ACC112 (cell line): ENCODE measurements at regions not wholly inside any gene's neighbourhood (a gene's known extent, or its start where the extent isn't known, plus 50 kb on each side); places are given as distances from the start of the nearest gene placed in this dataset.

Experiments used
- H2AFZ ChIP-seq: fragments of 200-600 bp; sonication (generic); one replicate; pipeline ENCODE4 v1.6.0; 2017; ENCODE audit warnings: antibody characterized with exemption, low read length; ENCODE audit not compliant: unreplicated experiment
- H3K27ac ChIP-seq: fragments of 200-600 bp; sonication (generic); 2 replicates; pipeline ENCODE4 v1.5.1; 2014; ENCODE audit warnings: low read depth, mild to moderate bottlenecking, antibody characterized with exemption, low read length, moderate library complexity
- H3K27me3 ChIP-seq: fragments of 200-600 bp; sonication (generic); 2 replicates; pipeline ENCODE4 v1.6.1; 2014; ENCODE audit warnings: mild to moderate bottlenecking, antibody characterized with exemption, low read length, moderate library complexity, mixed read lengths; ENCODE audit not compliant: insufficient read depth
- H3K36me3 ChIP-seq: fragments of 200-600 bp; sonication (generic); 2 replicates; pipeline ENCODE4 v1.6.1; 2016; ENCODE audit warnings: mild to moderate bottlenecking, antibody characterized with exemption, low read length, moderate library complexity, mixed read lengths; ENCODE audit not compliant: insufficient read depth
- H3K4me1 ChIP-seq: fragments of 200-600 bp; sonication (generic); one replicate; pipeline ENCODE4 v1.6.1; 2016; ENCODE audit warnings: low read length, mixed read lengths; ENCODE audit not compliant: insufficient read depth, unreplicated experiment, control insufficient read depth
- H3K4me3 ChIP-seq: fragments of 200-600 bp; sonication (generic); 2 replicates; pipeline ENCODE4 v1.5.1; 2014; ENCODE audit warnings: mild to moderate bottlenecking, low read depth, low read length
- H3K79me2 ChIP-seq: fragments of 200-600 bp; sonication (generic); one replicate; pipeline ENCODE4 v1.6.0; 2016; ENCODE audit warnings: low read length; ENCODE audit not compliant: control insufficient read depth, unreplicated experiment, insufficient read depth

DNA sequence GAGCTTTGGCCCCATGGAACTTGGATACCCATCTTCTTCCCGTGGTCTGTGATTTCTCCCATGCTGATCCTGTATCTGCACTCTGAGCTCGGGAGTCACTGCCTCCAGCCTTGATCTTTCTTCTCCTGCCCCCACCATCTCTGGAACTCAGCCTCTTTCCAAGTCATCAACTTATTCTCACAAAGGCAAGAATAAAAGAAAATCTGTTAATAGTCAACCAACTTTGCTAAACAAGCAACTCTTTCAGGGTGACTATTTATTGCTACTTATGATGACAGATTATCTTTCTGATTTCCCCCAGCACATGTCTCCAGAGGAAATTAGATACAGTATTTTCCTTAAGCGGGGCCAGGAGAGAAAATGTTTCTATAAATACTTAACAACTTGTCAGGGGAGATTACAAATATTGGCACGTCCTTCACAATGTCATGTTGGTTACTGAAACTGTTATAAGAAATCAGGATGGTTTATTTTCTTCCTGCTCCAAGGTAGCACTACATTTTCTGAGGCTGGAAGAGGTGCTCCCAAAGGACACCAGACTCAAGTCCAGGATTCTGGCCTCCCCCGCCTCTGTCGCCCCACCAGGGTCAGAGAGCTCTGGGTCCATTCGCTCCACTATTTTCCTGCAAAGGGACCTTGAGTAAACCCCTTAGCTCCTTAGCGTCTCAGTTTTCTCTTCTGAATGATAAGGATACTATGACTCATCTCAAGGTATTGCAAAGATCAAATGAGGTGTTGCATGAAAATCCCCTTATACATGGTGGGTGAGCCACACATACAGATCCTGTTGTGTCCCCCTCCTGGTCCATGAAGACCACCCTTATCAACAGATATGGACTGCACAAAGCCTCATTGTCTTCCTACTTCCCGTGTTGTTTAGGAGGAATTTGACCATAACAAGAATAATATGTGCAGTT, 205.2 kb upstream of the WSCD1 start:
- H2AFZ ChIP-seq: no peak overlapping the region

GRCh38 chr17:5866978-5867377, 203.2 kb upstream of the WSCD1 start:
- no peak overlapping the region for H2AFZ ChIP-seq
- no peaks in the 10 kb centered on the region for H3K4me1 ChIP-seq
- H3K36me3 ChIP-seq: no peaks in the 10 kb centered on the region
- H3K27me3 ChIP-seq: peaks cover 10% of the 10 kb centered on the region; the same call in 1 of the 2 replicates
- no peak overlapping the region for H3K4me3 ChIP-seq
- H3K79me2 ChIP-seq: no peaks in the 10 kb centered on the region
- H3K27ac ChIP-seq: no peak overlapping the region

More for the DNA sequence above, 205.2 kb upstream of the WSCD1 start:
- H3K4me3 ChIP-seq: no peak overlapping the region
- H3K27ac ChIP-seq: no peak overlapping the region
- H3K36me3 ChIP-seq: no peaks in the 10 kb centered on the region
- H3K27me3 ChIP-seq: peaks cover 10% of the 10 kb centered on the region; the same call in 1 of the 2 replicates
- no peaks in the 10 kb centered on the region for H3K79me2 ChIP-seq
- H3K4me1 ChIP-seq: no peaks in the 10 kb centered on the region

DNA sequence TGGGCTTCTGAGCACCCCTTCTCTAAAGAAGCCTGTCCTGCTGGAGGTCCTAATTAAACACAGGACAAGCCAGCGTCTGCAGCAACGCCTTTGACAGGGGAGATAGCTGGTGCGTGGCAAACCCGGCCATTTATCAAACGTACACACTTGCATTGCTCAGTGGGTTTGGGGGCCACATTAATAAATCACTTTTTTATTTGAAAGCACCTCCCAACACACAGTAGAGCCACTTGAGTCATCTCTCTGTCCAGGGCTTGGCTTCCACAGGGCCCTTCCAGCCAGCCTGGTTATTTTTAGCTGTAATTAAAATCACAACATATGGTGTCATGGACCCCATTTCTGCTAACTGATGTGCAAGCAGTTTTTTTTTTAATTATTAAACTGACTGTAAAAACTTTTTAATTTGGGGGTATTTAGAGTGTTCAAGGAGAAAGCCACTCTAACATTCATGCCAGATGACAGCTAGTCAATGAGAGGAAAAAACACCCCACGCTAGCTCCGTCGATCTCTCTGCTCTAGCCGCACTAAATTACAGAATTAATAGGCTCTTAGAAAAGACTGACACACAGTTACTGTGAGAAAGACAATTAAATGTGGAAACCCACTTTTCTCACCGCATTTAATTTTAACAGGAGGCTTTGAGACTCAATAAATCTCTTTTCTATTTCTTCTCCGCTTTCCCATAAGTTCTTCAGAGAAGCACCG, 201.0 kb upstream of the WSCD1 start:
- Histone ChIP-seq H3K27ac (no peak overlapping the region), H3K79me2 (no peaks in the 10 kb centered on the region), H3K4me3 (no peak overlapping the region), H3K36me3 (no peaks in the 10 kb centered on the region), H3K27me3 (peaks cover 6% of the 10 kb centered on the region; the same call in 1 of the 2 replicates), H3K4me1 (no peaks in the 10 kb centered on the region), H2AFZ (no peak overlapping the region)

DNA sequence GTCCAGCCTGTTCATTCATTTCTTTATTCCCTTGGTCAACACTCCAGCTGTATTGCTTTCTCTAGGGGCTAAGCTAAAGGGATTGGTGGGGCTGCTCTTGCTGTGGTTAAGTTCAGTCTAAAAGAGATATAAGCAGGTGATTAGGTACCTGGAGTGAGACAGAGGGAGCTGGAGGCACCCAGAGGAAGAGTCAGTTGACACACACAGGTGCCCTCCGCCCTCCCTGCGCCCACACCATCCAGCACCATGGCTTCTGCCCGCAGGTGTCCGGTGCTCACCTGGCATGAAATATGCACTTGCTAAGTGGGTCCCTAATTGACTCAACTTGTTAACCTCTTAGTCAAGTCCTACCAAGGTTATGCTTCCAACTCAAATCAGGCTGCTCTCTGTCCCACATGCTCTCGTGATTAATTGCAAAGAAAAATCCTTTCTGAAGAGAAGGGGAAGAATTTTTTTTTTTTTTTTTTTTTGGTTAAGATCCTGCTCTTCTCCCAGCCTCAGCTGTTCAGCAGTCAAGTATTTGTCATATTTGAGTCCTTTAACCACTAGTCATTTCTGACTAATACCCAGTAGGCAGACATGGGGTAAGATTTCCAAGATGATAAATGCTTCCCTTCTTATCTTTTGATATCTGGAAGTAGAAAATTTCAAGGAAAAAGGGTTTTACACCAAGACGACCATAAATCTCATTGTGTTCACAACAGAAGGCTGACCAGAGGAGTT, 199.8 kb upstream of the WSCD1 start:
- no peaks in the 10 kb centered on the region for H3K4me1 ChIP-seq
- H3K36me3 ChIP-seq: no peaks in the 10 kb centered on the region
- H3K27me3 ChIP-seq: peaks cover 3% of the 10 kb centered on the region; the same call in 1 of the 2 replicates
- H3K79me2 ChIP-seq: no peaks in the 10 kb centered on the region
- H3K27ac ChIP-seq: no peak overlapping the region
- H3K4me3 ChIP-seq: no peak overlapping the region
- H2AFZ ChIP-seq: no peak overlapping the region

DNA sequence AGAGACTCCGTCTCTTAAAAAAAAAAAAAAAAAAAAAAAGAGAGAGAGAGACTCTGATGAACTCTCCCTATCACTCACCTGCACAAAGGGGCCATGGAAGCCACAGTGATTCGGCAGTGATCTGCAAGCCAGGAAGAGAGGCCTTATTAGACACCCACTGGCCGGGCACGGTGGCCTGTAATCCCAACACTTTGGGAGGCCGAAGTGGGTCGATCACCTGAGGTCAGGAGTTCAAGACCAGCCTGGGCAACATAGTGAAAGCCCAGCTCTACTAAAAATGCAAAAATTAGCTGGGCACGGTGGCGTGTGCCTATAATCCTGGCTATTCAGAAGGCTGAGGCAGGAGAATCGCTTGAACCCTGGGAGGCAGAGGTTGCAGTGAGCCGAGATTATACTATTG, 198.5 kb upstream of the WSCD1 start:
- no peaks in the 10 kb centered on the region for H3K36me3 ChIP-seq
- H3K27me3 ChIP-seq: no peaks in the 10 kb centered on the region; the same call in 1 of the 2 replicates
- no peak overlapping the region for H2AFZ ChIP-seq
- H3K4me3 ChIP-seq: no peak overlapping the region
- H3K79me2 ChIP-seq: no peaks in the 10 kb centered on the region
- no peak overlapping the region for H3K27ac ChIP-seq
- H3K4me1 ChIP-seq: no peaks in the 10 kb centered on the region

- no peaks in the 10 kb centered on the region for H3K36me3 ChIP-seq
- no peaks in the 10 kb centered on the region for H3K79me2 ChIP-seq
- H3K27ac ChIP-seq: no peak overlapping the region
- H2AFZ ChIP-seq: no peak overlapping the region
- no peak overlapping the region for H3K4me3 ChIP-seq
- no peaks in the 10 kb centered on the region; the same call in 1 of the 2 replicates for H3K27me3 ChIP-seq
- no peaks in the 10 kb centered on the region for H3K4me1 ChIP-seq
Measured at GRCh38 chr17:5872831-5873230, 197.3 kb upstream of the WSCD1 start.

DNA sequence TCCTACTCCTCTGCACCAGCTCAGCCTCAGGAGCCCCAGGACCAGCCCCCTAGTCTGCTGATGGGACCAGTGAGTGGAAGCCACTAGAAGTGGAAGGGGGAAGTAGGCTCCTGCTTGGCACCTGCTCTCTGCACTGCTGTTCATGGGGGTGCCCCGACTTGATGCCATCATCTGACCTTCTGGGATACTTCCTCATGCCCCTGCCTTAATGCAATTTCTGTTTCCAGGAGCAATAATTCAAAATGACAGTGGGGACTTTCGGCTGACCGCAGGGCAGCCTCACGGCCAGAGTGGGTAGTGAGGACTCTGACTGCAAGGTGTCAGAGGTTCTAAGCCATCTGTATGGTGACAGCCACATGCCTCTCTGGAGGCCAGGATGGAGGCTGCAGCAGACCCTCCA, 196.4 kb upstream of the WSCD1 start:
- Histone ChIP-seq H2AFZ (no peak overlapping the region), H3K27ac (no peak overlapping the region), H3K79me2 (no peaks in the 10 kb centered on the region), H3K4me3 (no peak overlapping the region), H3K4me1 (no peaks in the 10 kb centered on the region), H3K36me3 (no peaks in the 10 kb centered on the region), H3K27me3 (peaks cover 2% of the 10 kb centered on the region; the same call in 1 of the 2 replicates)

DNA sequence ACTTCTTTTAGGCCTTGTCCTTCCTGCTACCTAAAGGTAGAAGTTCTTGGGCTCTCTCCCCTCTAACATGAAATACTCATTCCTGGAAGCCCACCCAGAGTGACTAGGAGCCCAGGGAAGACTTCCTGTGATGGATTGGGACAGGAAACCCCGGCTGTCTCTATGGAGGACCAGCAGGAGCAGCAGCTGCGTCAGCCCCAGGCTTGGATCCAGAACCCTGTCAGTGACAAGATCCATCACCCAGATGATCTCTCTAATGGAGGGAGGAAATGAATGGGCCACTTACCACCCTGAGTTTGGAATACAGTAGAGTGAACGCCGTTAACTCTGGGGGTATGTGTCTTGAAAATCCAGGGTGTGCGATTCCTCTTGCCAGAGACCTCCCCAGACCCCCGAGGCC, 195.7 kb upstream of the WSCD1 start:
- Histone ChIP-seq H2AFZ (no peak overlapping the region), H3K36me3 (no peaks in the 10 kb centered on the region), H3K79me2 (no peaks in the 10 kb centered on the region), H3K4me3 (no peak overlapping the region), H3K27ac (no peak overlapping the region), H3K27me3 (peaks cover 6% of the 10 kb centered on the region; the same call in 1 of the 2 replicates), H3K4me1 (no peaks in the 10 kb centered on the region)

- peaks cover 10% of the 10 kb centered on the region; the same call in 1 of the 2 replicates for H3K27me3 ChIP-seq
- no peak overlapping the region for H3K27ac ChIP-seq
- no peaks in the 10 kb centered on the region for H3K36me3 ChIP-seq
- H3K4me3 ChIP-seq: no peak overlapping the region
- no peaks in the 10 kb centered on the region for H3K4me1 ChIP-seq
- H2AFZ ChIP-seq: no peak overlapping the region
- H3K79me2 ChIP-seq: no peaks in the 10 kb centered on the region
Measured at GRCh38 chr17:5877366-5877765, 192.8 kb upstream of the WSCD1 start.

DNA sequence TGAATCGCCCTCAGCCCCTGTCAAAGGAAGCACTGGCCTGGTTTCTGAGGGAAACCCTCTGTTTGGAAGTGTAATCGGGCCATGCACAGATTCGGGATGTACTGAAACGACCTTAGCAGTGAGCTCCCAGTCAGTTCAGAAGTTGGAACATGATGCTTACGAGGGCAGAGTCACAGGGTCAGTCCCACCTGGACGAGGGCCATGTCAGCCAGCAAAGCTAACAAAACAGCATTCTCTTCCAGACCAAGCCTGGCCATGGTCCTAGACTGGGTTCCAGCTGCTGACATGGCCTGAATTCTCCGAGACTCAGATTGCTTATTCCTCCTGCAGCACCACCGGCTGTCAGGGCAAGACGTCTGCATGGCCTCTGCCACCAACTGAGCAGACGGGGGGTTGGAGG, 192.2 kb upstream of the WSCD1 start:
- Histone ChIP-seq H3K4me3 (no peak overlapping the region), H3K27me3 (peaks cover 10% of the 10 kb centered on the region; the same call in 1 of the 2 replicates), H2AFZ (no peak overlapping the region), H3K36me3 (no peaks in the 10 kb centered on the region), H3K79me2 (no peaks in the 10 kb centered on the region), H3K4me1 (no peaks in the 10 kb centered on the region), H3K27ac (no peak overlapping the region)
